Naive thymus-derived CD4-positive, alpha-beta T cell (primary cell): ENCODE measurements at regions not wholly inside any gene's neighbourhood (a gene's known extent, or its start where the extent isn't known, plus 50 kb on each side); places are given as distances from the start of the nearest gene placed in this dataset.

ENCODE experiments used
- ATAC-seq: fragments of 150-1000 bp; cut with Tn5 transposase; 2 replicates; pipeline ENCODE4 v1.10.0; 2021; ENCODE audit warnings: mild to moderate bottlenecking, moderate library complexity
- CTCF ChIA-PET: fragments of 350-600 bp; sonication (Branson Sonifier 250); formaldehyde crosslinking; loops from one replicate; lab custom pipeline; 2021; ENCODE audit warnings: antibody characterized with exemption; lab: Charles Lee
- POLR2A ChIA-PET: fragments of 350-600 bp; sonication (Branson Sonifier 250); formaldehyde crosslinking; loops from one replicate; lab custom pipeline; 2021; ENCODE audit warnings: antibody characterized with exemption, inconsistent platforms; lab: Charles Lee
- DNase-seq, 9 donors: peaks; one replicate each; pipeline versions ENCODE4 v3.0.0 to v3.0.0-alpha.2; 2020 to 2022; ENCODE audit warnings: mixed read lengths in 1 of 9
- H3K27ac ChIP-seq: one replicate; pipeline ENCODE4 v1.7.0; 2013; ENCODE audit warnings: mild to moderate bottlenecking, low read depth, low read length, moderate library complexity
- H3K27me3 ChIP-seq, 2 donors: one replicate each; pipeline ENCODE4 v1.7.0; 2013; ENCODE audit warnings: low read length in 2 of 2, mild to moderate bottlenecking in 2 of 2, moderate library complexity in 2 of 2; ENCODE audit not compliant: control insufficient read depth in 2 of 2, insufficient read depth in 2 of 2
- H3K36me3 ChIP-seq, 3 experiments: 1 replicate in 2 of 3; 2 replicates in 1 of 3; pipeline ENCODE4 v1.7.0; 2013; ENCODE audit warnings: low read length in 3 of 3, mild to moderate bottlenecking in 3 of 3, moderate library complexity in 1 of 3; ENCODE audit not compliant: insufficient read depth in 3 of 3, control insufficient read depth in 2 of 3
- H3K4me1 ChIP-seq, 2 donors: one replicate each; pipeline ENCODE4 v1.7.0; 2013; ENCODE audit warnings: low read length in 2 of 2, mild to moderate bottlenecking in 2 of 2, moderate library complexity in 1 of 2; ENCODE audit not compliant: control insufficient read depth in 2 of 2, insufficient read depth in 2 of 2
- H3K4me3 ChIP-seq: 2 replicates; pipeline ENCODE4 v1.7.0; 2013; ENCODE audit warnings: mild to moderate bottlenecking, low read length
- H3K9me3 ChIP-seq, 3 experiments: 1 replicate in 2 of 3; 2 replicates in 1 of 3; pipeline ENCODE4 v1.7.0; 2013; ENCODE audit warnings: low read length in 3 of 3; ENCODE audit not compliant: control insufficient read depth in 2 of 3
- H3K27ac Mint-ChIP-seq, 9 donors: one replicate each; pipeline ENCODE4 v1.8.0; 2020 to 2022; ENCODE audit warnings: mixed read lengths in 9 of 9, mild to moderate bottlenecking in 8 of 9, moderate library complexity in 5 of 9, inconsistent platforms in 2 of 9
- H3K27me3 Mint-ChIP-seq, 5 donors: one replicate each; pipeline ENCODE4 v1.8.0; 2021 to 2022; ENCODE audit warnings: mixed read lengths in 5 of 5, mild to moderate bottlenecking in 1 of 5
- H3K36me3 Mint-ChIP-seq, 5 donors: one replicate each; pipeline ENCODE4 v1.8.0; 2020 to 2022; ENCODE audit warnings: mixed read lengths in 5 of 5, mild to moderate bottlenecking in 3 of 5, inconsistent platforms in 1 of 5
- H3K4me1 Mint-ChIP-seq, 7 donors: one replicate each; pipeline ENCODE4 v1.8.0; 2020 to 2022; ENCODE audit warnings: mixed read lengths in 7 of 7, mild to moderate bottlenecking in 3 of 7, inconsistent platforms in 1 of 7
- H3K4me3 Mint-ChIP-seq, 10 donors: one replicate each; pipeline ENCODE4 v1.8.0; 2020 to 2022; ENCODE audit warnings: mild to moderate bottlenecking in 10 of 10, mixed read lengths in 10 of 10, moderate library complexity in 6 of 10, inconsistent platforms in 2 of 10
- H3K9me3 Mint-ChIP-seq, 11 donors: one replicate each; pipeline ENCODE4 v1.8.0; 2020 to 2022; ENCODE audit warnings: mixed read lengths in 11 of 11, mild to moderate bottlenecking in 4 of 11, inconsistent platforms in 1 of 11, moderate library complexity in 1 of 11
- intact Hi-C, 2 donors: fragments of 100-400 bp; cut with micrococcal nuclease; formaldehyde crosslinking; loops; one replicate each; pipeline ENCODE4 v1.15.1; 2023

- ATAC-seq, result no peak
- Mint-ChIP-seq H3K27ac (no peak overlapping the region), H3K4me1 (no peaks in the 10 kb centered on the region), H3K27me3 (no peaks in the 10 kb centered on the region), H3K9me3 (peaks cover 0 to 21% (median 7%) of the 10 kb centered on the region in 11 donors), H3K4me3 (no peak overlapping the region), H3K36me3 (no peaks in the 10 kb centered on the region)
- intact Hi-C loops, result no loop called here
- H3K27ac ChIP-seq, result no peak overlapping the region
- ChIA-PET POLR2A (no interaction called here), CTCF (no interaction called here)
- no peaks in the 10 kb centered on the region for H3K27me3 ChIP-seq
- no peak for DNase-seq
- H3K4me3 ChIP-seq, result no peak overlapping the region
- H3K9me3 ChIP-seq, result no peaks in the 10 kb centered on the region
- H3K36me3 ChIP-seq, result no peaks in the 10 kb centered on the region
- H3K4me1 ChIP-seq, result no peaks in the 10 kb centered on the region
Measured at GRCh38 chr10:36118314-36118713, 476.2 kb upstream of the FZD8 start.

DNA sequence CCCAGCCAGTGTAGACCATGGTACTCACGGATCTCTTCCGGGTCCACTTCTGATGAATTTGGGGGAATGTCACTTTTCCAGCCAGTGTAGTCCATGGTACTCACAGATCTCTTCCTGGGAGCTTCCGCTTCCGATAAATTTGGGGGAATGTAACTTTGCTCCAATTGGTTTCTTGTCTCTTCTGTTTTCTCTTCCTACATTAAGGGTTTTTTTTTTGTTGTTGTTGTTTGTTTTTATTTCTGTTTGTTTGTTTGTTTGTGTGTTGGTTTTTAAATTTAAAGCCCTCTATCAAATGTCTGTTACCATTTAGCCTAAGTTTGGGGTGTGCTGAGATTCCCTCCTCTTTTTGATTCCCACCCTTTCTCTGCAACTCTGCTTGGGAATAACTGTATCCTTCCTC is 475.8 kb upstream of the FZD8 start:
- Histone ChIP-seq H3K27me3 (no peaks in the 10 kb centered on the region), H3K36me3 (no peaks in the 10 kb centered on the region), H3K9me3 (no peaks in the 10 kb centered on the region), H3K27ac (no peak overlapping the region), H3K4me1 (no peaks in the 10 kb centered on the region), H3K4me3 (no peak overlapping the region)
- Mint-ChIP-seq H3K9me3 (peaks cover 0 to 25% (median 7%) of the 10 kb centered on the region in 11 donors), H3K27ac (no peak overlapping the region), H3K36me3 (no peaks in the 10 kb centered on the region), H3K4me1 (no peaks in the 10 kb centered on the region), H3K4me3 (no peak overlapping the region), H3K27me3 (no peaks in the 10 kb centered on the region)
- ATAC-seq (no peak), DNase-seq (no peak)
- ChIA-PET POLR2A (no interaction called here), CTCF (no interaction called here)
- intact Hi-C loops, result no loop called here

GRCh38 chr10:36117231-36117630 is 475.1 kb upstream of the FZD8 start:
- DNase-seq, result no peak
- H3K9me3 ChIP-seq, result no peaks in the 10 kb centered on the region
- intact Hi-C loops, result no loop called here
- CTCF ChIA-PET, result no interaction called here
- no peak overlapping the region for H3K27ac ChIP-seq
- ATAC-seq, result no peak
- no peaks in the 10 kb centered on the region for H3K27me3 ChIP-seq
- H3K4me1 ChIP-seq, result no peaks in the 10 kb centered on the region
- Mint-ChIP-seq H3K4me3 (no peak overlapping the region), H3K27ac (no peak overlapping the region), H3K9me3 (peaks cover 0 to 19% (median 7%) of the 10 kb centered on the region in 11 donors), H3K4me1 (no peaks in the 10 kb centered on the region), H3K36me3 (no peaks in the 10 kb centered on the region), H3K27me3 (no peaks in the 10 kb centered on the region)
- no peaks in the 10 kb centered on the region for H3K36me3 ChIP-seq
- POLR2A ChIA-PET, result no interaction called here
- H3K4me3 ChIP-seq, result no peak overlapping the region

DNA sequence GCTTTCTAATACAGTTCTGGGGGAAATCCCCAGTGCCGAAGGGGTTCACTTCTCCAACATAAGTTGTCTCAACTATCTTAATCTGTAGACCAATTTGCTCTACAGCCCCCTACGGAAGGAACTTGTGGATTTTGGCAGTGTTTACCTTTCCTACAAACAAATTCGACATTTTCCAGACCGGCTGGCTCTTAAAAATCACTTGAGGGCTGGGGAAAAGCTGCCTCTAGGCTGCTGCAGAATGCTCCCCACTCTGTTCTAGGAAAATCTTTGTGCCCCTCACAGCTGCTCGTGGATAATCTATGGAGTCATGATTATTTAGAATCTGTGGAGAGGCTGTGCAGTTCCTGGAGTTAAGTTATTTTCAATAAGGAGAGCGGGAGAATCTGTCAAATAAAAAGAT is 474.6 kb upstream of the FZD8 start:
- no peaks in the 10 kb centered on the region for H3K36me3 Mint-ChIP-seq
- Histone ChIP-seq H3K36me3 (no peaks in the 10 kb centered on the region), H3K27me3 (no peaks in the 10 kb centered on the region), H3K9me3 (no peaks in the 10 kb centered on the region), H3K4me1 (no peaks in the 10 kb centered on the region), H3K4me3 (no peak overlapping the region), H3K27ac (no peak overlapping the region)
- H3K27me3 Mint-ChIP-seq, result no peaks in the 10 kb centered on the region
- intact Hi-C loops, result no loop called here
- no peak overlapping the region for H3K27ac Mint-ChIP-seq
- no peaks in the 10 kb centered on the region for H3K4me1 Mint-ChIP-seq
- no peak for DNase-seq
- H3K4me3 Mint-ChIP-seq, result no peak overlapping the region
- peaks cover 0 to 19% (median 5%) of the 10 kb centered on the region in 11 donors for H3K9me3 Mint-ChIP-seq
- CTCF ChIA-PET, result no interaction called here
- ATAC-seq, result no peak
- POLR2A ChIA-PET, result no interaction called here

- H3K36me3 Mint-ChIP-seq, result no peaks in the 10 kb centered on the region
- POLR2A ChIA-PET, result no interaction called here
- no peak overlapping the region for H3K27ac Mint-ChIP-seq
- Histone ChIP-seq H3K4me1 (no peaks in the 10 kb centered on the region), H3K27me3 (no peaks in the 10 kb centered on the region), H3K27ac (no peak overlapping the region), H3K4me3 (no peak overlapping the region), H3K9me3 (no peaks in the 10 kb centered on the region), H3K36me3 (no peaks in the 10 kb centered on the region)
- no peak overlapping the region for H3K4me3 Mint-ChIP-seq
- intact Hi-C loops, result no loop called here
- H3K9me3 Mint-ChIP-seq, result peaks cover 0 to 19% (median 5%) of the 10 kb centered on the region in 11 donors
- ATAC-seq (no peak), DNase-seq (no peak)
- CTCF ChIA-PET, result no interaction called here
- H3K27me3 Mint-ChIP-seq, result no peaks in the 10 kb centered on the region
- H3K4me1 Mint-ChIP-seq, result no peaks in the 10 kb centered on the region
Measured at GRCh38 chr10:36116040-36116439, 473.9 kb upstream of the FZD8 start.

DNA sequence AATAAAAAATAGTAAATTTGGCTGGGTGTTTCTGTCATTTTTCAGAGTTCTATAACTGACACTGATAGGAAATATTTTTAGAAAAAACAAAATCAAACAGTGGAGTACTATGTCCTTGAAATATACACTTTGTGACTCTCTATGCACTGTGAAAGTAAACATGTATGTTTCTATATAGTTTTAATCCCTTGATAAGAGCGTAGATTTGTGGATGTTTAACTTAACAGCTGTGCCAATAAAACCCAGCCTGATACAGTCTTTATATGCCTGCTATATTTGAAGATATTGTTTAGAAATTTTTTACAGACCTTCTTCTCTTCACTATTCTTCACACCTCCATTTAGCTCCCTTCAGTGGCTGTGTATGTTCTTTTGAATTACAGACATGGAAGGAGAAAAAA is 473.3 kb upstream of the FZD8 start:
- ATAC-seq (no peak), DNase-seq (no peak)
- Mint-ChIP-seq H3K4me3 (no peak overlapping the region), H3K27me3 (no peaks in the 10 kb centered on the region), H3K36me3 (no peaks in the 10 kb centered on the region), H3K4me1 (no peaks in the 10 kb centered on the region), H3K9me3 (peaks cover 0 to 19% (median 5%) of the 10 kb centered on the region in 11 donors), H3K27ac (no peak overlapping the region)
- H3K27me3 ChIP-seq, result no peaks in the 10 kb centered on the region
- no peak overlapping the region for H3K27ac ChIP-seq
- intact Hi-C loops, result no loop called here
- POLR2A ChIA-PET, result no interaction called here
- no peaks in the 10 kb centered on the region for H3K4me1 ChIP-seq
- CTCF ChIA-PET, result no interaction called here
- H3K9me3 ChIP-seq, result no peaks in the 10 kb centered on the region
- H3K36me3 ChIP-seq, result no peaks in the 10 kb centered on the region
- H3K4me3 ChIP-seq, result no peak overlapping the region

DNA sequence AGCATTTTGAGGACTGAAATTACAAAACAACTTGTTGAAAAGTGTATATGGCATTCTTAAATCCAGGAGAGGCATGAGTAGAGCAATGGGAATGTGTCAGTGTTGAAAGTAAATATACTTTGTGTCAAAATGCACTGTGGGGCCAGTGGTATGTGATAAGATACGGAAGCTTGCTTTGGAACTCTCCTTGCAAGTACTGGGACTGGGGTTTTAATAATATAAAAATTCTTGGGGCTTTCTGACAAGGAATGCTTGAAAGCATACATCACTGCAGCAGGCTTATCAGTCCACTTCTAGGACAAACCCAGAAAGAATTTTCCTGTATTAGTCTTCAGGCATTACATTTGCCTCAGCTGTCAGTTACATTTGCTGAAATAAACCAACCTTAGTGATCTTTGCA is 472.8 kb upstream of the FZD8 start:
- no peak overlapping the region for H3K4me3 ChIP-seq
- H3K9me3 ChIP-seq, result no peaks in the 10 kb centered on the region
- intact Hi-C loops, result no loop called here
- H3K36me3 ChIP-seq, result no peaks in the 10 kb centered on the region
- H3K4me1 ChIP-seq, result no peaks in the 10 kb centered on the region
- no peaks in the 10 kb centered on the region for H3K27me3 Mint-ChIP-seq
- DNase-seq (no peak), ATAC-seq (no peak)
- no peaks in the 10 kb centered on the region for H3K36me3 Mint-ChIP-seq
- H3K27ac Mint-ChIP-seq, result no peak overlapping the region
- POLR2A ChIA-PET, result no interaction called here
- no peak overlapping the region for H3K27ac ChIP-seq
- peaks cover 0 to 15% (median 3%) of the 10 kb centered on the region in 11 donors for H3K9me3 Mint-ChIP-seq
- no peaks in the 10 kb centered on the region for H3K27me3 ChIP-seq
- H3K4me1 Mint-ChIP-seq, result no peaks in the 10 kb centered on the region
- CTCF ChIA-PET, result no interaction called here
- no peak overlapping the region for H3K4me3 Mint-ChIP-seq
